Smooth muscle cell (in vitro differentiated cells): ENCODE measurements at regions not wholly inside any gene's neighbourhood (a gene's known extent, or its start where the extent isn't known, plus 50 kb on each side); places are given as distances from the start of the nearest gene placed in this dataset.

Experiments
- DNase-seq: peaks from one replicate; lab custom pipeline; 2025; ENCODE audit not compliant: unreplicated experiment; lab: John Stamatoyannopoulos, UW
- H2AFZ ChIP-seq: fragments of 200-600 bp; sonication (generic); 2 replicates; pipeline ENCODE4 v1.6.0; 2016; ENCODE audit warnings: antibody characterized with exemption, low read depth, mild to moderate bottlenecking
- H3F3A ChIP-seq: fragments of 200-600 bp; sonication (generic); 2 replicates; pipeline ENCODE4 v1.6.0; 2017; ENCODE audit warnings: antibody characterized with exemption, low read depth
- H3K27ac ChIP-seq: fragments of 200-600 bp; sonication (generic); 2 replicates; pipeline ENCODE4 v1.5.1; 2016; ENCODE audit warnings: low read depth, mild to moderate bottlenecking
- H3K27me3 ChIP-seq: fragments of 200-600 bp; sonication (generic); 2 replicates; pipeline ENCODE4 v1.6.1; 2016; ENCODE audit warnings: low read depth, mild to moderate bottlenecking
- H3K36me3 ChIP-seq: fragments of 200-600 bp; sonication (generic); 2 replicates; pipeline ENCODE4 v1.5.1; 2016; ENCODE audit warnings: low read depth
- H3K4me1 ChIP-seq: fragments of 200-600 bp; sonication (generic); 2 replicates; pipeline ENCODE4 v1.5.1; 2016; ENCODE audit warnings: low read depth
- H3K4me2 ChIP-seq: fragments of 200-600 bp; sonication (generic); 2 replicates; pipeline ENCODE4 v1.6.0; 2016; ENCODE audit warnings: mild to moderate bottlenecking
- H3K4me3 ChIP-seq: fragments of 200-600 bp; sonication (generic); 2 replicates; pipeline ENCODE4 v1.5.1; 2016; ENCODE audit warnings: mild to moderate bottlenecking
- H3K79me2 ChIP-seq: fragments of 200-600 bp; sonication (generic); 2 replicates; pipeline ENCODE4 v1.6.0; 2016; ENCODE audit warnings: low read depth, mild to moderate bottlenecking
- H3K9ac ChIP-seq: fragments of 200-600 bp; sonication (generic); 2 replicates; pipeline ENCODE4 v1.6.0; 2016; ENCODE audit warnings: low read depth
- H3K9me3 ChIP-seq: fragments of 200-600 bp; sonication (generic); replicated peaks from 2 replicates; pipeline ENCODE4 v1.5.1; 2016; ENCODE audit warnings: low read depth
- H4K20me1 ChIP-seq: fragments of 200-600 bp; sonication (generic); 2 replicates; pipeline ENCODE4 v1.6.0; 2016; ENCODE audit warnings: low read depth
- CTCF ChIP-seq: fragments of 200-600 bp; sonication (generic); IDR thresholded peaks from 2 replicates; pipeline ENCODE4 v1.5.1; 2017; ENCODE audit warnings: borderline replicate concordance, mild to moderate bottlenecking, antibody characterized with exemption; ENCODE audit not compliant: insufficient read depth, poor library complexity, severe bottlenecking
- WGBS: methylation state at CpG from one replicate; pipeline ENCODE4 v1.1.7; 2016; ENCODE audit warnings: low lambda C conversion rate; 5-methylcytosine and 5-hydroxymethylcytosine counted together

- TF ChIP-seq CTCF: no peak
- H3K4me2 ChIP-seq: no peak overlapping the region
- H4K20me1 ChIP-seq: no peaks in the 10 kb centered on the region
- H3K79me2 ChIP-seq: no peaks in the 10 kb centered on the region
- DNase-seq: no peak
- no peaks in the 10 kb centered on the region for H3F3A ChIP-seq
- no peaks in the 10 kb centered on the region for H3K36me3 ChIP-seq
- H3K4me3 ChIP-seq: no peak overlapping the region
- no peaks in the 10 kb centered on the region for H3K27me3 ChIP-seq
- H3K9me3 ChIP-seq: no peaks in the 10 kb centered on the region
- H3K4me1 ChIP-seq: no peaks in the 10 kb centered on the region
- peak overlapping the region; percentile 81 for H3K27ac ChIP-seq
- 38% methylated on average over 1 of the region's 1 CpG for WGBS
- peak overlapping the region; percentile 47 for H3K9ac ChIP-seq
- no peak overlapping the region for H2AFZ ChIP-seq
These were observed 2678.4 kb downstream of the PCDH9 start for GRCh38 chr13:64551755-64552154.

- H4K20me1 ChIP-seq: no peaks in the 10 kb centered on the region
- H3K36me3 ChIP-seq: no peaks in the 10 kb centered on the region
- H3K27ac ChIP-seq: no peak overlapping the region
- no peak overlapping the region for H3K4me2 ChIP-seq
- no peaks in the 10 kb centered on the region for H3K9me3 ChIP-seq
- no peak overlapping the region for H3K4me3 ChIP-seq
- no peaks in the 10 kb centered on the region for H3K79me2 ChIP-seq
- no peaks in the 10 kb centered on the region for H3K4me1 ChIP-seq
- DNase-seq: no peak
- no peaks in the 10 kb centered on the region for H3F3A ChIP-seq
- no peaks in the 10 kb centered on the region for H3K27me3 ChIP-seq
- H3K9ac ChIP-seq: no peak overlapping the region
- TF ChIP-seq CTCF: no peak
- WGBS: 100% methylated on average over 1 of the region's 1 CpG
- H2AFZ ChIP-seq: no peak overlapping the region
These were observed 2683.8 kb downstream of the PCDH9 start for GRCh38 chr13:64546371-64546770.

- DNase-seq: no peak
- no peak for TF ChIP-seq CTCF
- Histone ChIP-seq H3K9me3 (no peaks in the 10 kb centered on the region), H3K79me2 (no peaks in the 10 kb centered on the region), H3K36me3 (no peaks in the 10 kb centered on the region), H3K4me1 (no peaks in the 10 kb centered on the region), H3F3A (no peaks in the 10 kb centered on the region), H3K4me2 (no peak overlapping the region), H4K20me1 (no peaks in the 10 kb centered on the region), H3K9ac (no peak overlapping the region), H3K27me3 (no peaks in the 10 kb centered on the region), H2AFZ (no peak overlapping the region), H3K27ac (no peak overlapping the region), H3K4me3 (no peak overlapping the region)
- 71% methylated on average over 2 of the region's 2 CpGs for WGBS
These were observed 2689.2 kb downstream of the PCDH9 start for GRCh38 chr13:64540976-64541375.

- WGBS: 100% methylated on average over 2 of the region's 2 CpGs
- no peak for DNase-seq
- Histone ChIP-seq H3K27me3 (no peaks in the 10 kb centered on the region), H3K4me2 (no peak overlapping the region), H3K9me3 (no peaks in the 10 kb centered on the region), H3K27ac (no peak overlapping the region), H3K9ac (no peak overlapping the region), H3F3A (no peaks in the 10 kb centered on the region), H2AFZ (no peak overlapping the region), H4K20me1 (no peaks in the 10 kb centered on the region), H3K36me3 (no peaks in the 10 kb centered on the region), H3K79me2 (no peaks in the 10 kb centered on the region), H3K4me3 (no peak overlapping the region), H3K4me1 (no peaks in the 10 kb centered on the region)
- TF ChIP-seq CTCF: no peak
These were observed 2689.7 kb downstream of the PCDH9 start for GRCh38 chr13:64540468-64540867.
